Psoas muscle (tissue), 7 donors: ENCODE measurements at regions not wholly inside any gene's neighbourhood (a gene's known extent, or its start where the extent isn't known, plus 50 kb on each side); places are given as distances from the start of the nearest gene placed in this dataset.
"Not testable (repeated sequence)": the region's sequence is repeated elsewhere in the genome, so short reads cannot be mapped to it uniquely, and the experiment has no call there.

Experiments
- ATAC-seq, 4 donors: fragments of 200-7000 bp; cut with Tn5 transposase; one replicate each; pipeline ENCODE4 v1.9.1; 2020; ENCODE audit warnings: moderate library complexity in 3 of 4, mild to moderate bottlenecking in 2 of 4
- DNase-seq, 2 donors: peaks; one replicate each; pipeline ENCODE4 v3.0.0-alpha.2; 2020
- H3K27ac ChIP-seq: fragments of 200-600 bp; one replicate; pipeline ENCODE4 v1.8.0; 2022
- H3K27me3 ChIP-seq, 3 donors: fragments of 200-600 bp in 1 of 3; one replicate each; pipeline versions ENCODE4 v1.6.1 to v1.8.0; 2013 to 2022; ENCODE audit warnings: low read length in 2 of 3, mild to moderate bottlenecking in 2 of 3, moderate library complexity in 1 of 3; ENCODE audit not compliant: insufficient read depth in 3 of 3
- H3K36me3 ChIP-seq, 2 donors: fragments of 200-600 bp in 1 of 2; one replicate each; pipeline versions ENCODE4 v1.6.1 to v1.8.0; 2013 to 2022; ENCODE audit warnings: low read depth in 1 of 2, mild to moderate bottlenecking in 1 of 2, moderate library complexity in 1 of 2; ENCODE audit not compliant: insufficient read depth in 1 of 2
- H3K4me1 ChIP-seq: fragments of 200-600 bp; one replicate; pipeline ENCODE4 v1.8.0; 2022
- H3K4me3 ChIP-seq: fragments of 200-600 bp; one replicate; pipeline ENCODE4 v1.8.0; 2022; ENCODE audit warnings: mild to moderate bottlenecking
- H3K9me3 ChIP-seq: fragments of 200-600 bp; one replicate; pipeline ENCODE4 v1.8.0; 2022
- WGBS, 3 donors: extraction: QIAGEN DNeasy Blood & Tissue Kit; methylation state at CpG; one replicate each; pipeline versions ENCODE4 v1.1.6 to v1.1.7; 2013; 5-methylcytosine and 5-hydroxymethylcytosine counted together
- intact Hi-C, 2 donors: fragments of 100-400 bp; cut with DNase I; formaldehyde crosslinking; loops; one replicate each; pipeline versions ENCODE4 v1.11.0 to v1.14.2; 2022
- TF ChIP-seq, protein P1 (sequence below): fragments of 200-600 bp; IDR thresholded peaks from one replicate; pipeline ENCODE4 v1.8.0; 2022; ENCODE audit warnings: antibody characterized with exemption
- donor health status: healthy with polysubstance abuse.
- donor health status: DM: no; HTN: no; CAD: no; lungs with moderate emphysema.
- donor health status: Bipolar disorder and iron deficiency.
- donor health status: healthy.
- donor health status: DM: yes; HTN: yes; CAD: no.
- donor health status: DM: no; HTN: no; CAD: no.
- donor health status: DM: yes; HTN: yes; CAD: no.

- ATAC-seq (no peak), DNase-seq (no peak)
- TF ChIP-seq, protein P1, sequence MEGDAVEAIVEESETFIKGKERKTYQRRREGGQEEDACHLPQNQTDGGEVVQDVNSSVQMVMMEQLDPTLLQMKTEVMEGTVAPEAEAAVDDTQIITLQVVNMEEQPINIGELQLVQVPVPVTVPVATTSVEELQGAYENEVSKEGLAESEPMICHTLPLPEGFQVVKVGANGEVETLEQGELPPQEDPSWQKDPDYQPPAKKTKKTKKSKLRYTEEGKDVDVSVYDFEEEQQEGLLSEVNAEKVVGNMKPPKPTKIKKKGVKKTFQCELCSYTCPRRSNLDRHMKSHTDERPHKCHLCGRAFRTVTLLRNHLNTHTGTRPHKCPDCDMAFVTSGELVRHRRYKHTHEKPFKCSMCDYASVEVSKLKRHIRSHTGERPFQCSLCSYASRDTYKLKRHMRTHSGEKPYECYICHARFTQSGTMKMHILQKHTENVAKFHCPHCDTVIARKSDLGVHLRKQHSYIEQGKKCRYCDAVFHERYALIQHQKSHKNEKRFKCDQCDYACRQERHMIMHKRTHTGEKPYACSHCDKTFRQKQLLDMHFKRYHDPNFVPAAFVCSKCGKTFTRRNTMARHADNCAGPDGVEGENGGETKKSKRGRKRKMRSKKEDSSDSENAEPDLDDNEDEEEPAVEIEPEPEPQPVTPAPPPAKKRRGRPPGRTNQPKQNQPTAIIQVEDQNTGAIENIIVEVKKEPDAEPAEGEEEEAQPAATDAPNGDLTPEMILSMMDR = no peak
- H3K36me3 ChIP-seq = no peaks in the 10 kb centered on the region
- H3K27ac ChIP-seq = no peak overlapping the region
- H3K27me3 ChIP-seq = no peaks in the 10 kb centered on the region
- no peaks in the 10 kb centered on the region for H3K4me1 ChIP-seq
- no peaks in the 10 kb centered on the region for H3K9me3 ChIP-seq
- H3K4me3 ChIP-seq = no peak overlapping the region
- WGBS, 3 donors = 94 to 96% (median 96%) methylated on average over 6 of the region's 6 CpGs
- intact Hi-C loops = no loop called here
Measured at GRCh38 chr21:22189278-22189677, 1191.1 kb downstream of the NCAM2 start.

DNA sequence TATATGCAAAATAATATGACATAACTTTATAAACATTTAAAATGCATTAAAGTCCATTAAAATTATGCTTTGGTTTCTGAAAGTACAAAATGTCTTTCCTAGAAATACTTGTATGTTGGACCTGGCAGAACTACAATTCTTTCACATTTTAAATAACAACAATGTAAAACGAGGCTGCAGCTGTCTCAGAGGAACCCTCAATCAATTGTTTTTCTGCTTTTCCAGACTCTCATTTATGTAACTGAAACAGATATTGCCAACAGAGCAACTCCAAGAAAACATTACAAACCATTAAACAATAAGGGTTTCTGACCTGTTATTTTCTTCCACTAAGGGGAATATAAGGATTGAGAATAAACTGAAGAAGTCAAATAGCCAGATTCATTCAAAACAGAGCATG is 1193.4 kb downstream of the NCAM2 start:
- H3K27me3 ChIP-seq = no peaks in the 10 kb centered on the region
- H3K9me3 ChIP-seq = no peaks in the 10 kb centered on the region
- DNase-seq (no peak), ATAC-seq (no peak)
- WGBS, 3 donors = 6 to 17% (median 10%) methylated on average over 1 of the region's 1 CpG
- H3K4me3 ChIP-seq = no peak overlapping the region
- no peaks in the 10 kb centered on the region for H3K36me3 ChIP-seq
- H3K4me1 ChIP-seq = no peaks in the 10 kb centered on the region
- intact Hi-C loops = no loop called here
- TF ChIP-seq, protein P1 = no peak
- H3K27ac ChIP-seq = no peak overlapping the region

DNA sequence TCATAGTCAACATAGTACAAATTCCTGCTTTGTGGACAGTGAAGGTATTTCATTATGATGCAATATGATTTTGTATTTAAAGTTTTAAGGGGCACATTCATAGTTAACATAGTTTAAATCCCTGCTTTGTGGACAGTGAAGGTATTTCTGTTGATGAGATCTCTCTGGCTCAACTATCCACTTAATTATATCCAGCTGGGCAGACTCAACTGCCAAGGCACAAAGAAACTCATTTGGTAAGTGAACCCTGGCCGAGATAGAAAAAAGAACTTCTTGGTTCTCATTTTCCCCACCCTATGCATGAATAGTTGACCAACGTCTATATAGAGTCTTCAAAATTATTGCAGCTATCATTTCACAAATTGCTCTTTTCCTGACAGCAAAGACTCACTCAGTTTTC is 1194.6 kb downstream of the NCAM2 start:
- DNase-seq = no peak
- Histone ChIP-seq H3K36me3 (no peaks in the 10 kb centered on the region), H3K27me3 (no peaks in the 10 kb centered on the region), H3K4me3 (no peak overlapping the region), H3K9me3 (no peaks in the 10 kb centered on the region), H3K27ac (no peak overlapping the region), H3K4me1 (no peaks in the 10 kb centered on the region)
- intact Hi-C loops = no loop called here
- TF ChIP-seq, protein P1 = no peak
- ATAC-seq = no peak
- WGBS, 3 donors = 49 to 57% (median 52%) methylated on average over 2 of the region's 2 CpGs

- intact Hi-C loops, H3K9me3 ChIP-seq, H3K4me1 ChIP-seq, H3K4me3 ChIP-seq, H3K36me3 ChIP-seq, ATAC-seq, H3K27ac ChIP-seq, DNase-seq, H3K27me3 ChIP-seq: not testable (repeated sequence)
- 86 to 93% (median 88%) methylated on average over 6 of the region's 6 CpGs for WGBS, 3 donors
Measured at GRCh38 chr21:22194986-22195385, 1196.8 kb downstream of the NCAM2 start.

DNA sequence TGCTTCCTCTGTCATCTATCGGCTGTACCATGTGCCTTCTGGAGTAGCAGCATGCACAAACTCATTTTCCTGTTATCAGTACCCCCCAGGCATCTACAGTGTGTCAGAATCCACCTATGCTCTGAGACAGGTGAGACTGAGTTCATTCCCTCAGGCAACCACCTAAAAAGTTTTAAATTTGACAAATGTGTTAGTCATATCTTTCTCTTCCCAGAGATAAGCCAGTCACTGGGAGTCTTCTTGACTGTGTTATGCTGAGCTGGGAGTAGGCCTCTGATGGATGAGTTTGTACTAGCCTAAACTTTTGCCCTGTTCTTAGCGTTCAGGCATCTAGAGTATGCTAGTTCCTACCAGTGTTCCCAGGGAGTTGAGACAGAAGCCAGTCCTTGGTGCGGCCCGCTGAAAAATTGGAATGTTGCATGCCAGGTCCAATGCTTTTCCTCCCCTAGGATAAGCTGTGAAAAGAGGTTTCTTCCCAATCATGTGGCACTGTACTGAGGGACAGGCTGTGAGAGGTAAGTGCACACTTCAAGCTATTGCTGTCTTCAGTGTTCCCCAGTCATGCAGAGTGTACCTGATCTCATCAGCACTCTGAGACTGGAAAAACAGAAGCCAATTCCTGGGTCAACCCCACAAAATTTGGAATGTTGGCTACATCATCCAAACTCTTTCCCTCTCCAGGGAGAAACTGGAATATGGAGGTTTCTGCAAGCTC is 1202.3 kb downstream of the NCAM2 start:
- intact Hi-C loops = no loop called here
- TF ChIP-seq, protein P1 = no peak
- ATAC-seq (no peak), DNase-seq (no peak)
- 82 to 88% (median 83%) methylated on average over 4 of the region's 4 CpGs for WGBS, 3 donors
- no peaks in the 10 kb centered on the region for H3K9me3 ChIP-seq
- H3K4me3 ChIP-seq = no peak overlapping the region
- no peaks in the 10 kb centered on the region for H3K4me1 ChIP-seq
- no peaks in the 10 kb centered on the region for H3K36me3 ChIP-seq
- H3K27me3 ChIP-seq = no peaks in the 10 kb centered on the region
- H3K27ac ChIP-seq = no peak overlapping the region
